HCT116 (cell line): ENCODE measurements at regions not wholly inside any gene's neighbourhood (a gene's known extent, or its start where the extent isn't known, plus 50 kb on each side); places are given as distances from the start of the nearest gene placed in this dataset.

ENCODE experiments used
- ATAC-seq: fragments of 200-7000 bp; cut with Tn5 transposase; 2 replicates; pipeline ENCODE4 v1.9.1; 2020; ENCODE audit warnings: mild to moderate bottlenecking, moderate library complexity
- BruUV-seq: library from RNA; stranded (reverse); fragments of 400-500 nt; replicated peaks from 2 replicates; lab custom pipeline; 2021; lab: Mats Ljungman, UMichigan
- CTCF ChIA-PET: fragments of 300-600 bp; sonication (Branson Sonifier 250); formaldehyde crosslinking; loops from one replicate; lab custom pipeline; 2021; ENCODE audit warnings: antibody characterized with exemption; lab: Charles Lee
- POLR2A ChIA-PET: fragments of 300-600, 350-600 bp; sonication (Branson Sonifier 250); formaldehyde crosslinking; loops from one replicate; lab custom pipeline; 2021; ENCODE audit warnings: antibody characterized with exemption; lab: Charles Lee
- RAD21 ChIA-PET, 2 experiments: fragments of 300-600 bp; sonication (Branson Sonifier 250); formaldehyde crosslinking; loops; one replicate each; lab custom pipeline; 2023; ENCODE audit warnings: low total read pairs in 2 of 2; ENCODE audit not compliant: uncharacterized antibody in 2 of 2, unreplicated experiment in 2 of 2, low non-redundant PET in 1 of 2; lab: Charles Lee
- DNase-seq: peaks from one replicate; pipeline ENCODE4 v3.0.0-alpha.2; 2010; ENCODE audit warnings: low read depth, low spot score
- H2AFZ ChIP-seq: fragments of 200-600 bp; shearing (Covaris generic), sonication (generic); 2 replicates; pipeline ENCODE4 v1.6.1; 2017; ENCODE audit warnings: low read depth, mixed run types, mixed read lengths, antibody characterized with exemption, low read length; ENCODE audit not compliant: poor library complexity, severe bottlenecking
- H3K27ac ChIP-seq: 2 replicates; pipeline ENCODE4 v1.5.1; 2012; ENCODE audit warnings: low read depth, low read length
- H3K27me3 ChIP-seq: fragments of 200-600 bp; sonication (generic); 2 replicates; pipeline ENCODE4 v1.6.1; 2016; ENCODE audit warnings: mixed run types, low read length, mixed read lengths; ENCODE audit not compliant: insufficient read depth
- H3K36me3 ChIP-seq, 2 experiments: fragments of 200-500 bp in 1 of 2; fragments of 200-600 bp in 1 of 2; sonication (Bioruptor generic) in 1 of 2; sonication (generic) in 1 of 2; 2 replicates each; pipeline versions ENCODE4 v1.5.1 to v1.6.1; 2014 to 2016; ENCODE audit warnings: low read length in 2 of 2, inconsistent platforms in 1 of 2, mixed read lengths in 1 of 2, mixed run types in 1 of 2; ENCODE audit not compliant: insufficient read depth in 2 of 2, control insufficient read depth in 1 of 2
- H3K4me1 ChIP-seq, 2 experiments: fragments of 200-600 bp in 1 of 2; sonication (generic) in 1 of 2; 2 replicates each; pipeline versions ENCODE4 v1.5.1 to v1.6.1; 2012 to 2017; ENCODE audit warnings: low read length in 2 of 2, inconsistent platforms in 1 of 2, mild to moderate bottlenecking in 1 of 2, mixed read lengths in 1 of 2, mixed run types in 1 of 2, moderate library complexity in 1 of 2; ENCODE audit not compliant: insufficient read depth in 2 of 2, control insufficient read depth in 1 of 2
- H3K4me2 ChIP-seq: fragments of 200-600 bp; sonication (generic); 2 replicates; pipeline ENCODE4 v1.6.1; 2017; ENCODE audit warnings: mixed run types, low read length, mixed read lengths
- H3K4me3 ChIP-seq, 2 experiments: fragments of 200-600 bp in 1 of 2; sonication (generic) in 1 of 2; replicated peaks in 1 of 2; 2 replicates each; pipeline ENCODE4 v1.5.1; 2011 to 2016; ENCODE audit warnings: low read length in 2 of 2, control low read depth in 1 of 2, low read depth in 1 of 2, mild to moderate bottlenecking in 1 of 2, mixed read lengths in 1 of 2, mixed run types in 1 of 2
- H3K79me2 ChIP-seq: fragments of 200-600 bp; sonication (generic); 2 replicates; pipeline ENCODE4 v1.6.1; 2017; ENCODE audit warnings: mild to moderate bottlenecking, mixed run types, low read length, moderate library complexity, mixed read lengths; ENCODE audit not compliant: insufficient read depth
- H3K9ac ChIP-seq: fragments of 200-600 bp; sonication (generic); 2 replicates; pipeline ENCODE4 v1.6.1; 2016; ENCODE audit warnings: low read length, mixed read lengths
- H3K9me2 ChIP-seq: fragments of 200-600 bp; sonication (generic), shearing (Covaris generic); 2 replicates; pipeline ENCODE4 v1.6.1; 2017; ENCODE audit warnings: mixed run types, mild to moderate bottlenecking, moderate library complexity; ENCODE audit not compliant: insufficient read depth
- H3K9me3 ChIP-seq, 2 experiments: fragments of 200-500 bp in 1 of 2; fragments of 200-600 bp in 1 of 2; sonication (Bioruptor generic) in 1 of 2; sonication (generic) in 1 of 2; 2 replicates each; pipeline ENCODE4 v1.6.1; 2014 to 2017; ENCODE audit warnings: low read length in 2 of 2, mixed read lengths in 2 of 2, inconsistent platforms in 1 of 2, low read depth in 1 of 2, mild to moderate bottlenecking in 1 of 2, mixed run types in 1 of 2, moderate library complexity in 1 of 2; ENCODE audit not compliant: control insufficient read depth in 1 of 2, insufficient read depth in 1 of 2
- H4K20me1 ChIP-seq: fragments of 200-600 bp; sonication (generic), shearing (Covaris generic); 2 replicates; pipeline ENCODE4 v1.6.1; 2017; ENCODE audit warnings: mixed run types, mild to moderate bottlenecking, moderate library complexity; ENCODE audit not compliant: insufficient read depth
- CEBPB ChIP-seq: IDR thresholded peaks from 2 replicates; pipeline ENCODE4 v1.6.1; 2012; ENCODE audit warnings: low read depth
- JUND ChIP-seq: IDR thresholded peaks from 2 replicates; pipeline ENCODE4 v1.6.1; 2012
- POLR2AphosphoS5 ChIP-seq: IDR thresholded peaks from 2 replicates; pipeline ENCODE4 v1.6.1; 2011; ENCODE audit warnings: mild to moderate bottlenecking, low read depth, low read length, moderate library complexity
- RAD21 ChIP-seq: IDR thresholded peaks from 2 replicates; pipeline ENCODE4 v1.6.1; 2012; ENCODE audit warnings: low read depth, mild to moderate bottlenecking
- intact Hi-C: fragments of 100-400 bp; cut with micrococcal nuclease; formaldehyde crosslinking; loops from 2 replicates; pipeline ENCODE4 v1.10.0; 2022
- TF ChIP-seq, protein P1 (sequence below): IDR thresholded peaks from 2 replicates; pipeline ENCODE4 v1.6.1; 2012
- TF ChIP-seq, protein P2 (sequence below), 3 experiments: fragments of 200-600 bp in 1 of 3; sonication (generic) in 1 of 3; IDR thresholded peaks in 2 of 3; conservative IDR thresholded peaks in 1 of 3; 2 replicates each; pipeline ENCODE4 v1.5.1; 2012 to 2017; ENCODE audit warnings: low read depth in 2 of 3, low read length in 2 of 3, antibody characterized with exemption in 1 of 3, borderline replicate concordance in 1 of 3, control low read depth in 1 of 3, mild to moderate bottlenecking in 1 of 3, mixed read lengths in 1 of 3, mixed run types in 1 of 3, moderate library complexity in 1 of 3; ENCODE audit not compliant: insufficient read depth in 1 of 3

DNA sequence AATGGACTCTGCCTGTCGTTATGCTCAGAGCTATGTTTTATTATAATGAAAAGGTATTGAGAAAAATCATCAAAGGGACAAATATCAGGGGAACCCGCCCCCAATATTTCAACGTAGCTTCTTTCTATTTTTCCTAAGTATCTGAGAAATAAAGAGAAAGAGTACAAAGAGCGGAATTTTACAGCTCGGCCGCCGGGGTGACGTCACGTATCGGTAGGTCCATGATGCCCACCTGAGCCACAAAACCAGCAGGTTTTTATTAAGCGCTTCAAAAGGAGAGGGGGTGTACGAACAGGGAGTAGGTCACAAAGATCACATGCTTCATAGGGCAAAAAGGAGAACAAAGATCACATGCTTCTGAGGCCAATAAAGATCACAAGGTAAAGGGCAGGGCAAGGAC, 281.6 kb upstream of the POM121L12 start:
- intact Hi-C loops = no loop called here
- Histone ChIP-seq H3K79me2 (no peaks in the 10 kb centered on the region), H3K27ac (no peak overlapping the region), H3K27me3 (no peaks in the 10 kb centered on the region), H3K4me3 (no peak overlapping the region), H3K36me3 (no peaks in the 10 kb centered on the region), H3K9me2 (no peaks in the 10 kb centered on the region), H3K4me1 (no peaks in the 10 kb centered on the region), H2AFZ (no peak overlapping the region), H3K9ac (no peak overlapping the region), H3K9me3 (peaks cover 14 to 20% of the 10 kb centered on the region in 2 experiments; a peak in 2 of 4 replicates), H4K20me1 (no peaks in the 10 kb centered on the region), H3K4me2 (no peak overlapping the region)
- BruUV-seq = no TSS peak
- ChIA-PET RAD21 (no interaction called here), POLR2A (no interaction called here), CTCF (no interaction called here)
- ATAC-seq = no peak
- DNase-seq = no peak
- TF ChIP-seq CEBPB (no peak), RAD21 (no peak), JUND (no peak), POLR2AphosphoS5 (no peak)
- TF ChIP-seq, protein P1, sequence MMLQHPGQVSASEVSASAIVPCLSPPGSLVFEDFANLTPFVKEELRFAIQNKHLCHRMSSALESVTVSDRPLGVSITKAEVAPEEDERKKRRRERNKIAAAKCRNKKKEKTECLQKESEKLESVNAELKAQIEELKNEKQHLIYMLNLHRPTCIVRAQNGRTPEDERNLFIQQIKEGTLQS = no peak

DNA sequence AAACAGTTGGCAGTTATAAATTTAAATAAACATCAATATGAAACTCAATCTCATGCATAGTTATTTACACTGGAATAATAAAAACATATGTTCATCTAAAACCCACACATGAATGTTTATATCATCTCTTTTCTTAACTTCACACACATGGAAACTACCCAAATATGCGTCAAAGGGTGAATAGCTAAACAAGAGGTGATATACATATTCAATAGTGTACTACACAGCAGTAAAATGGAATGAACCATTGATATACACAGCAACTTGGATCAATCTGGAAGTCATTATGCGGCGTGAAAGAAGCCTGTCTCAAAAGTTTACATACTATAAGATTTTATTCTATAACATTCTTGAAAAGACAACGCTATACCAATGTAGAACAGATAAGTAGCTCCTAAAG, 282.5 kb upstream of the POM121L12 start:
- CTCF ChIA-PET = no interaction called here
- RAD21 ChIA-PET = no interaction called here
- intact Hi-C loops = no loop called here
- Histone ChIP-seq H3K9me2 (no peaks in the 10 kb centered on the region), H2AFZ (no peak overlapping the region), H3K79me2 (no peaks in the 10 kb centered on the region), H3K36me3 (no peaks in the 10 kb centered on the region), H3K27ac (no peak overlapping the region), H3K27me3 (no peaks in the 10 kb centered on the region), H3K4me2 (no peak overlapping the region), H3K4me3 (no peak overlapping the region), H3K9me3 (peaks cover 17 to 18% of the 10 kb centered on the region in 2 experiments; a peak in 2 of 4 replicates), H3K4me1 (no peaks in the 10 kb centered on the region), H4K20me1 (no peaks in the 10 kb centered on the region), H3K9ac (no peak overlapping the region)
- ATAC-seq (no peak), DNase-seq (no peak)
- POLR2A ChIA-PET = no interaction called here
- TF ChIP-seq, protein P1 = no peak
- TF ChIP-seq, protein P2, sequence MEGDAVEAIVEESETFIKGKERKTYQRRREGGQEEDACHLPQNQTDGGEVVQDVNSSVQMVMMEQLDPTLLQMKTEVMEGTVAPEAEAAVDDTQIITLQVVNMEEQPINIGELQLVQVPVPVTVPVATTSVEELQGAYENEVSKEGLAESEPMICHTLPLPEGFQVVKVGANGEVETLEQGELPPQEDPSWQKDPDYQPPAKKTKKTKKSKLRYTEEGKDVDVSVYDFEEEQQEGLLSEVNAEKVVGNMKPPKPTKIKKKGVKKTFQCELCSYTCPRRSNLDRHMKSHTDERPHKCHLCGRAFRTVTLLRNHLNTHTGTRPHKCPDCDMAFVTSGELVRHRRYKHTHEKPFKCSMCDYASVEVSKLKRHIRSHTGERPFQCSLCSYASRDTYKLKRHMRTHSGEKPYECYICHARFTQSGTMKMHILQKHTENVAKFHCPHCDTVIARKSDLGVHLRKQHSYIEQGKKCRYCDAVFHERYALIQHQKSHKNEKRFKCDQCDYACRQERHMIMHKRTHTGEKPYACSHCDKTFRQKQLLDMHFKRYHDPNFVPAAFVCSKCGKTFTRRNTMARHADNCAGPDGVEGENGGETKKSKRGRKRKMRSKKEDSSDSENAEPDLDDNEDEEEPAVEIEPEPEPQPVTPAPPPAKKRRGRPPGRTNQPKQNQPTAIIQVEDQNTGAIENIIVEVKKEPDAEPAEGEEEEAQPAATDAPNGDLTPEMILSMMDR (IDR thresholded peaks at IDR 0.05 in 2 of 3, conservative IDR thresholded peaks at IDR 0.05 in 1 of 3; ENCODE audit: borderline replicate concordance in 1 of 3, insufficient read depth in 1 of 3, low read depth in 2 of 3, low read length in 2 of 3) = no peak
- no TSS peak for BruUV-seq
